HG02840 (cell line): ENCODE measurements at regions not wholly inside any gene's neighbourhood (a gene's known extent, or its start where the extent isn't known, plus 50 kb on each side); places are given as distances from the start of the nearest gene placed in this dataset.

Experiments
- ATAC-seq: cut with Tn5 transposase; IDR thresholded peaks from one replicate; pipeline ENCODE4 v1.9.1; 2021; ENCODE audit warnings: mild to moderate bottlenecking, moderate library complexity, moderate number of reproducible peaks; ENCODE audit not compliant: unreplicated experiment, low FRiP score

GRCh38 chr11:87972133-87972532, 203.1 kb downstream of the RAB38 start:
- ATAC-seq: no peak

- no peak for ATAC-seq
These were observed 203.9 kb downstream of the RAB38 start for GRCh38 chr11:87971354-87971753.

- ATAC-seq: no peak
These were observed 204.5 kb downstream of the RAB38 start for GRCh38 chr11:87970762-87971161.

GRCh38 chr11:87967459-87967858, 207.8 kb downstream of the RAB38 start:
- no peak for ATAC-seq

GRCh38 chr11:87966694-87967093, 208.5 kb downstream of the RAB38 start:
- no peak for ATAC-seq

GRCh38 chr11:87966216-87966615, 209.0 kb downstream of the RAB38 start:
- no peak for ATAC-seq

- ATAC-seq: no peak
These were observed 213.6 kb downstream of the RAB38 start for GRCh38 chr11:87961606-87962005.

- ATAC-seq: no peak
These were observed 217.3 kb downstream of the RAB38 start for GRCh38 chr11:87957961-87958360.

- no peak for ATAC-seq
These were observed 220.8 kb downstream of the RAB38 start for GRCh38 chr11:87954476-87954875.

GRCh38 chr11:87942786-87943185, 232.5 kb downstream of the RAB38 start:
- ATAC-seq: no peak

- ATAC-seq: no peak
These were observed 241.1 kb downstream of the RAB38 start for GRCh38 chr11:87934182-87934581.

- no peak for ATAC-seq
These were observed 248.8 kb downstream of the RAB38 start for GRCh38 chr11:87926250-87926970.

GRCh38 chr11:87924125-87924524, 251.1 kb downstream of the RAB38 start:
- ATAC-seq: no peak

GRCh38 chr11:87917111-87917510, 258.1 kb downstream of the RAB38 start:
- no peak for ATAC-seq

GRCh38 chr11:87909178-87909577, 266.1 kb downstream of the RAB38 start:
- no peak for ATAC-seq

- no peak for ATAC-seq
These were observed 267.2 kb downstream of the RAB38 start for GRCh38 chr11:87908086-87908485.

- no peak for ATAC-seq
These were observed 271.9 kb downstream of the RAB38 start for GRCh38 chr11:87903345-87903744.

GRCh38 chr11:87901341-87901740, 273.9 kb downstream of the RAB38 start:
- ATAC-seq: no peak

- no peak for ATAC-seq
These were observed 277.3 kb downstream of the RAB38 start for GRCh38 chr11:87897921-87898320.

- no peak for ATAC-seq
These were observed 278.2 kb downstream of the RAB38 start for GRCh38 chr11:87897071-87897470.

- no peak for ATAC-seq
These were observed 280.3 kb downstream of the RAB38 start for GRCh38 chr11:87894961-87895360.

GRCh38 chr11:87892291-87892690, 283.0 kb downstream of the RAB38 start:
- ATAC-seq: no peak

GRCh38 chr11:87889126-87889525, 286.1 kb downstream of the RAB38 start:
- ATAC-seq: no peak
